CD4-positive, alpha-beta T cell treated with Interleukin-15 for 4 hours (primary cell): ENCODE measurements at regions not wholly inside any gene's neighbourhood (a gene's known extent, or its start where the extent isn't known, plus 50 kb on each side); places are given as distances from the start of the nearest gene placed in this dataset.
A peak's percentile ranks its signal among the peaks of the same experiment; 100 is the strongest.
"Not testable (repeated sequence)": the region's sequence is repeated elsewhere in the genome, so short reads cannot be mapped to it uniquely, and the experiment has no call there.

Source experiments
- DNase-seq: peaks from one replicate; pipeline ENCODE4 v3.0.0-alpha.2; 2020; ENCODE audit warnings: low spot score

DNA sequence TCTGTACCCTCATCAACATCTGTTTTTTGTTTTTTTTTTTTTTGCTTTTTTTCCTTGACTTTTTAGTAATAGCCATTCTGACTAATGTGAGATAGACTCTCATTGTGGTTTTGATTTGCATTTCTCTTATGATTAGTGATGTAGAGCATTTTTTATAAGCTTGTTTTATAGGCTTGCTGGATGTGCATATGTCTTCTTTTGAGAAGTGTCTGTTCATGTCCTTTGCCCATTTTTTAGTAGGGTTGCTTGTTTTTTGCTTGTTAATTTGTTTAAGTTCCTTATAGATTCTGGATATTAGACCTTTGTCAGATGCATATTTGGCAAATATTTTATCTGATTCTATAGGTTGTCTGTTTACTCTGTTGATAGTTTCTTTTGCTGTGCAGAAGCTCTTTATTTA is 53.5 kb upstream of the FAR1 start:
- not testable (repeated sequence) for DNase-seq

DNA sequence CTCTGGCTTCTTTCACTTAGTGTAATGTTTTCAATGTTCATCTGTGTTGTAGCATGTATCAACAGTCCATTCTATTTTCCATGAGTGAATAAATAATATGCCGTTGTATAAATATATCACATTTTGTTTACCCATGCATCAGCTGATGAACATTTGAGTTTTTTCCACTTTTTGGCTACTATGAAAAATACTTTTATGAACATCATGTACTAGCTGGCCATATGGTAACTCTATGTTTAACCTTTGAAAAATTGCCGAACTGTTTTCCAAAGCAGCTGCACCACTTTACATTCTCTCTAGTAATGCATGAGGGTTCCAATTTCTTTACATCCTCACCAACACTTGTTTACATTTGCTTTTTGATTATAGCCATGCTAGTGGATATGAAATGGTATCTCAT is 59.8 kb upstream of the FAR1 start:
- DNase-seq = no peak

DNA sequence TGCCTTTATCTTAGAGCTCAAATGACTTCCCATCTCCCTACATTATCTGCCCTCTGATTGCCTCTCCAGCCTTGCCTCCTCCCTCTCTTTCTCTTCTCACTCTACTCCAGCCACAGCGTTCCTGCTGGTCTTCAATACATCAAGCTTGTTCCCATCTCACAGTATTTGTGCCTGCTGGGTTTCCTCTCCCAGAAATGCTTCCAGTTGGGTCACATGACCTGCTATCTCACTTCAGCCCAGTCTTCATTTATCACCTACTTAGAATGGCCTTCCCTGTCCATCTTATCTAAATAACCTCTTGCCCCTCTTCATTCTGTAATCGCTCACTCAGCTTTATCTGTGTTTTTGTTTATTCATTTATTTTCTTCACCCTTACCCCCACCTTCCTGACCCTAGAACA is 61.8 kb upstream of the FAR1 start:
- DNase-seq = no peak

DNA sequence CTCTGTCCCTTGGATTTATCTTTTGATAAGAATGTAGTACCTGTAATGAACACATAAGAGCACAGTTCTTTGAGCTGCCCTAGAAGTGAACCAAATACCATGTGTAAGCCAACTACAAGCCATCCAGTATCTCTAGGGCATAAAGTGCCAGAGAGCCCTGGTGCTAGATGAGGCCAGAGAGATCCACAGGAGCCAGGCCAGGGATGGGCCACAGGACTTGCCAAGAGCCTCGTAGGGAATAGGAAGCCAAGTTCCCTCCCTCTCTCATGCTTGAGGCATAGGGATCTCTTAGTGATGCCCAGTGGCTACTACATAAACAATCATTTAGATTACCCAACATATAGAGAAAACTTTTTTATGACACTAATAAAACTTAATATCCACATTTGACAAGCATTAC is 64.8 kb upstream of the FAR1 start:
- no peak for DNase-seq

DNA sequence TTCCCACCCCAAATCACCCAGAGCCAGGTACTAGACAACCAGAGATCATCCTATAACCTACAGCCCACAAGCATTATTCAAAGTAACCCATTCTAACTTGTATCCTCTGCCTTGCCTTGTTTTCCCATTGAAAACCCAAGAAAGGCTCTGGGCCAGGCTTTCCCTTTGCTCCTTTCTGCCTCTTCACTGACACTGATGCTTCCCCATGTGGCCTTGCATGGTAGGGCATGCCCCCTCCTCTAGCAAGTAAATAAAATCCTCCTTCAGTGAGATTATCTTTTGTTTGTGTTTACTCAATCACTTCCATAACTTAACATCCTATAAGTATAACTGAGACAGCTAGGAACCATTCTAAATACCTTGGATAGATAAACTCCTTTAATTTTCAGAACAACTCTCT is 65.6 kb upstream of the FAR1 start:
- DNase-seq = no peak

DNA sequence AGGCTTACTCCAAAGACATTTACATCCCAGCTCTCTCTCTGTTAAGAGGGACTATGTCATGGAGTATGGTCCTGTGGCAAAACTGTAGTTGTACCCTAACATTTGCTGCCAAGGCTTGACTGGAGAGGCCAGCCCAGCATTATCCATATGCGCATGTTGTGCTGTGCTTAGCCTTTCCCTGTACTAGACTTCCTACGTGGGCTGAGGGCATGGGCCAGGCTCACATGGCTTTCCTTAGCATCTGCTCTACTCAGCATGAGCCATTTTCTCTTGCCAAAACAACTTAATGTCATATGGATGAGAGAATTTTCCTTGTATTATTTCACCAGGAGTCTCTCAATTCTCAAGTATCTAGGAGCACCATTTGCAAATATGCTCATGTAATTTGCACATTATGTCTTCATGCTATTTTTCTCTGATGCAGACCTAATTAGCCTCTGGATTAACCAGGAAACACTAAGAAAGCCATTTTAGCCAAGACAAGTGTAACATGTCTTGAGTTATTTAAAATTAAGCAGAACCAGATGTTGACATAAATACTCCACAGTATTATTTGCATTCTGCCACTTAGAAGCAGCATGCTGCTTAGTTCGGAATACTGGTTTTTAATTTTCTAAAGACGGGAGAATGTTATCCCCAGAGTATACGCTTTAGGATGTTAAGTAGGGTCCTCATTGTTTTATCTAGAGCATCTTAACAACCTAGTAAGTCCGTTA is 71.7 kb upstream of the FAR1 start:
- no peak for DNase-seq

DNA sequence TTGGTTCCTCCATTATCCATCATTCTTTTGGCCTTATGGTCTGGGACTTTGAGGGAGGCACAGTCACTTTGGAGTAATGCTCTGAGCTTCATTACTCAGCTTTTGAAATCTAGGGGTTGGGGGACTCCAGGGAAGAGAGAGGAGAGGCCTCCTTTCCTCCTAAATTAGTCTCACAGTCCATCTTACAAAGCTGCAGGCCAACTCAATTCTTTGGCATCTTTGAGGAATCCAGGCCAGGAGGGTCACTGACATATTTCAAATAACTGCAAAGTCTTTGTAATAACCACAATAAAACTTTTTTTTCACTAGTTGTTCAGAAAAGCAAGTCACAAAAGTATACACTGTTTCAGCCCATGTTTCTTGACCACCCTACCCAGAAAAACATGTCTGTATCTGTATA is 73.3 kb upstream of the FAR1 start:
- no peak for DNase-seq

DNA sequence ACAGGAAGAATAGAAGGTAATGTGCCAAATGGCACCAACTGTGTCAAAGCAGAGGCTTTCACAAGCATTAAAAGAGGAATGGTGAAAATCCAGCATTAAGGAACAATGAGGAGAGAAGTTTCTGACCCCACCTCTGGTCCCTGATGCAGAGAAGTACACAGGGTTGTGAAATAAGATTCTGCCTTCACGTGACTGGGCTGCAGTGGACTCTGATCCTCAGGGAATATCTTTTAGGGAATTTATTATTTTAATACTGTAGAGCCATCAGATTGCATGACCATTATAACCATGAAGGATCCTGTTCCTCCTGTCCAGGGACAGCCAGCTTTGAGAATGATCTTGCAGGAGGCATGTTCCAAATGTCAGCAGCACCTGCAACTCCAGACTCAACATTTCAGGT is 74.4 kb upstream of the FAR1 start:
- DNase-seq = no peak

DNA sequence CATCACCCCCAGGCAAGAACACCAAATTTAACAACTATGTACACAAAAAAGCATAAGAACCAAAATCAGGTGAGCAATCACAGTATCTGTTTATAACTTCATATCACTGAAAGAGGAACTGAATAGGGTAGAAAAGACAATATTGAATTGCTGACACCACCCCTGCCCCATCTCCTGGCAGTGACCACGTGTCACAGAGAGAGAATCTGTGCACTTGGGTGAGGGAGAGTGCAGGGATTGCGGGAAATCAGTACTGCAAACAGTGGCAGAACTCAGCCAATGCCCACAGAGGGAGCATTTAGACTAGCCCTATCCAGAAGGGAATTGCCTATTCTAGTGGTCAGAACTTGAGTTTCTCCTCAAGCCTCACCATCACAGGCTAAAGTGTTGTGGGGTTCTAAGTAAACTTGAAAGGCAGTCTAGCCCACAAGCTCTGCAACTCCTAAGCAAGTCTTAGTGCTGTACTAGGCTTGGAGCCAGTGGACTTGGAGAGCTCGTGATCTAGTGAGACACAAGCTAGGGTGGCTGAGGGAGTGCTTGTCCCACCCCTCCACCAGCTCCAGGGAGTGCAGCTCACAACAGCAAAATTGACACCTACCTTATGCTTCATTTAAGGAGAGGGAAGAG is 82.8 kb upstream of the PTH start:
- DNase-seq = no peak

DNA sequence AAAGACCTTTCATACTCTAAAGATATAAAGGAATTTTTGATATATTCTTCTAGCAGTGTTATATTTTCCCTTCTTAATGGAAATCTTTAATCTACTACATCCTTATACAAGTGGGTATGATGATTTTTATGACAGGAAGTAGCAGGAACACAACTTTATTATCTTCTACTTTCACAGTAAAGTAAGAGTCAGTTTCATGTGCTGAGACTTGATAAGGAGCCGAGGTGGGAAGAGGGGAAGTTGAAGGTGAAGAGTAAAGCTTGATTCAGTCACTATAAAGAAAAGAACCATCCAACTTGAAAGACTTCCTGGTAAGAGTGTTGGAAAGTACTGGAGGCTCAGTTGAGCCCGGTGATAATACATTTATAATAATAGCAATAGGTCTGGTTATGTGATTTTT is 82.1 kb upstream of the PTH start:
- DNase-seq = no peak

DNA sequence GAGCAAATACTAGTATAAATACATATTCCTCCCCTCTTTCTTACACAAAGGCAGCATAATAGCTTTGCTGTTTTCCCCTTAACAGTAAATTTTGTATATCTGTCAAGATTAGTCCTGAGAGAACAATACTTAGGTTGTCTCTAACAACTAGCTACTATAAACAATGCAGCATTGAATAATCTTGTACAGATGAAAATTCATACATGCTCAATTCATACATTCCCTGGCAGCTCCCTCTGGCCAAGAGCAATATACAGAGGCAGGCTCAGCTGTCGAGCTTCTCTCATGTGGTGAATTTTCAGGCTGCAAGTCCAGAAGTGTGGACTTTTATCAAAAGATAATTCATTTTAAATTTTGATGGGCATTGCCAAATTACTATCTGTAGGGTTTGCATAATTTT is 81.2 kb upstream of the PTH start:
- no peak for DNase-seq

DNA sequence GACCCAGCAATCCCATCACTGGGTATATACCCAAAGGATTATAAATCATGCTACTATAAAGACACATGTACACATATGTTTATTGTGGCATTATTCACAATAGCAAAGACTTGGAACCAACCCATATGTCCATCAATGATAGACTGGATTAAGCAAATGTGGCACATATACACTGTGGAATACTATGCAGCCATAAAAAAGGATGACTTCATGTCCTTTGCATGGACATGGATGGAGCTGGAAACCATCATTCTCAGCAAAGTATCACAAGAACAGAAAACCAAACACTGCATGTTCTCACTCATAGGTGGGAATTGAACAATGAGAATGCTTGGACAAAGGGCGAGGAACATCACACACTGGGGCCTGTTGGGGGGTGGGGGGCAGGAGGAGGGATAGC is 79.6 kb upstream of the PTH start:
- DNase-seq = not testable (repeated sequence)

DNA sequence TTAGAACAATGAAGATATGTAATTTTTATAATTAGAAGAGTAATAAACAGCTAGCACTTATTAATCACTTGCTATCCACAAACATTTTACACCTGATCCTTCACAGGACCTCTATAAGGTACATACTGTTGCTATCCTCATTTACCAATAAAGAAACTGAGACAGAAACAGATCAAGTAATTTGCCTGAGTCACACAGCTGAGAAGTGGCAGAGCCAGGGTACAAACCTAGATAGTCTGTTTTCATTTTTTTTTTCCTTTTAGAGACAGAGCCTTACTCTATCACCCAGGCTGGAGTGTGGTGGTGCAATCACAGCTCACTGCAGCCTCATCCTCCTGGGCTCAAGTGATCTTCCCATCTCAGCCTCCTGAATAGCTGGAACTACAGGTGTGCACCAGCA is 71.8 kb upstream of the PTH start:
- DNase-seq = no peak

DNA sequence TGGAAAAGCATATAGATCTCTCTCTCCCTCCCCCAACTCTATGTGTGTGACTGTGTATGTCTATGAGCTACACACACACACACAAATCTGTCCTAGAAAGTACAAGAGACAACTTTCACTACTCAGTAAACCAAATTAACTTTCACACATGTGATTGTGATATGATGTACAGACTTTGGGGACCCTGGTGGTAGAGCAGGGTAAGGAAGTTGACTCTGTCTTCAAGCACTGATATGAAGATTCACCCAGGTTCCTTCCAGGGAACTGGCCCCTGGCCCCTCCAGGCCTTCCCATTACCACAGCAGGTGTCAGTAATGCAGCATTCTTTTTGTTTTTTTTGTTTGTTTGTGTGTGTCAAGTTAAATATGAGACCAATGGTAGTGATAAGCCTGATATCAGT is 66.1 kb upstream of the PTH start:
- no peak for DNase-seq

DNA sequence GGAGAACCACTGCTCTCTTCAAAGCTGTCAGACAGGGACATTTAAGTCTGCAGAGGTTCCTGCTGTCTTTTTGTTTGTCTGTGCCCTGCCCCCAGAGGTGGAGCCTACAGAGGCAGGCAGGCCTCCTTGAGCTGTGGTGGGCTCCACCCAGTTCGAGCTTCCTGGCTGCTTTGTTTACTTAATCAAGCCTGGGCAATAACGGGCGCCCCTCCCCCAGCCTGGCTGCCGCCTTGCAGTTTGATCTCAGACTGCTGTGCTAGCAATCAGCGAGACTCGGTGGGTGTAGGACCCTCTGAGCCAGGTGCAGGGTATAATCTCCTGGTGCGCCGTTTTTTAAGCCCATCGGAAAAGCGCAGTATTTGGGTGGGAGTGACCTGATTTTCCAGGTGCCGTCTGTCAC is 64.5 kb upstream of the PTH start:
- DNase-seq = not testable (repeated sequence)

DNA sequence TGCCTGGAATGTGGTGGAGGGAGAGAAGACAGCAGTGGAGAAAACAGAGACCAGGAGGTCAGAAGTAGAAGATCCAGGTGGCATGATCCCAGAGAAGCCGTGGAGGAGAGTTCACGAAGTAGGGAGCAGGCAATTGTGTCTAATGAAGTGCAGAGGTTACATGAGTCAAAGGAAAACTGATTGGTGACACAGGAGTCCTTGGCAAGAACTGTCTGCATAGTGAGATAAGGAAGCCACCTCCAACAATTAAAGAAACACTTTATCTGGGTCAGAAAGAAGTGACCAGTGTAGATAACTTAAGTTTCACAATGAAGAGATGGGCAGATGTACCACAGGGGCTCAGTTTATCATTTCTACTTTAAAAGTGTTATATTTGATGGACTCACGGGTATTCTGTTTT is 57.0 kb upstream of the PTH start:
- no peak for DNase-seq

DNA sequence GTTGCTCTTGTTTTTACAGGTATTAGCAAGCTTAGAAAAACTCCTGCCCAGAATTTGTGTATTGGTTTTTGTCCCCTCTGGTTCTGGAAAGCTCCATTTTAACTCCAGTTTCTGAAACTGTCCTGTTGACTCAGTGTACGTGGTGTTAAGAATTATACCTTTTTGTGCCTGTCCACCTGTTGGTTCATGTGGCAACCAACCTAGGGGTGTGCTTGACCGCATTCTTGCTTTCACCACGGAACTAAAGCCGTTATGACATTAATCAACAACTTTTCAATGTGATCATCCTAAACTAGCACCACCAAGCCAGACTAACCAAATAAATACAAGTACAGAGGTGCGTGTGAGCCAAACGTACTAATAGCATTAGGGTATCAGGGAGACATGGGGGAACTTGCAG is 56.0 kb upstream of the PTH start:
- DNase-seq = no peak

DNA sequence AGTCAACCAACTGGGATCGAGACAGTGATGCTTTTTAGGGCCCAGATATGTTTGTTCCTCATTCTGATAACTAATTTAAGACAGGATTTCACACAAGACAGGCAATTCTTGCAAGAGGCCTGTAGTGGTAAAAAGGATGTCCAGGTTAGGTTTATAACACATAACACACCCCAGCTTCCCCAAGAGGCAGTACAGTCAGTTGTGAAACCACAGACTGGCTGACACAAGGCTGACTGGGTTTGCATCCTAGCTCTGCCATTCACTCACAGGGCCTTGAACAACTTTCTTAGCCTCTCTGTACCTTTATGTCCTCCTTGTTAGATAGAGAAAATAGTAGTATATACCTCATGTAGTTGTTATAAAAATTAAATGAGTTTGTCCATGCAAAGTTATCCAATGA is 55.0 kb upstream of the PTH start:
- peak; percentile 17 for DNase-seq

DNA sequence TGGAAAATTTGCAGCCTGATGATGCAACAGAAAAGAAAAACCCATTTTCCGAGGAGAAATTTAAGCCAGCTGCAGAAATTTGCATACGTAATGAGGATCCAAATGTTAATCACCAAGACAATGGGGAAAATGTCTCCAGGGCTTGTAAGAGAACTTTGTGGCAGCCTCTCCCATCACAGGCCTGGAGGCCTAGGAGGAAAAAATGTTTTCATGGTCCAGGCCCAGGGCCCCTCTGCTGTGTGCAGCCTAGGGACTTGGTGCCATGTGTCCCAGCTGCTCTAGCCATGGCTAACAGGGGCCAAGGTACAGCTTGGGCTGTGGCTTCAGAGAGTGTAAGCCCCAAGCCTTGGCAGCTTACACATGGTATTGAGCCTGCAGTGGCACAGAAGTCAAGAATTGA is 50.3 kb upstream of the PTH start:
- not testable (repeated sequence) for DNase-seq
